Ascending aorta (tissue), 2 donors: ENCODE measurements at regions not wholly inside any gene's neighbourhood (a gene's known extent, or its start where the extent isn't known, plus 50 kb on each side); places are given as distances from the start of the nearest gene placed in this dataset.
A peak's percentile ranks its signal among the peaks of the same experiment; 100 is the strongest.

Experiments used
- DNase-seq, 2 donors: peaks; one replicate each; pipeline ENCODE4 v3.0.0-alpha.2; 2019; ENCODE audit warnings: low spot score in 2 of 2
- H3K27ac ChIP-seq, 2 donors: fragments of 200-600 bp; sonication (generic); one replicate each; pipeline ENCODE4 v1.5.1; 2016 to 2017; ENCODE audit warnings: mild to moderate bottlenecking in 1 of 2
- H3K27me3 ChIP-seq: fragments of 200-600 bp; sonication (generic); one replicate; pipeline ENCODE4 v1.5.1; 2017
- H3K36me3 ChIP-seq, 2 donors: fragments of 200-600 bp; sonication (generic); one replicate each; pipeline ENCODE4 v1.5.1; 2016
- H3K4me1 ChIP-seq, 2 donors: fragments of 200-600 bp; sonication (generic); one replicate each; pipeline ENCODE4 v1.5.1; 2016 to 2017; ENCODE audit warnings: mild to moderate bottlenecking in 1 of 2
- H3K4me3 ChIP-seq, 2 donors: fragments of 200-600 bp; sonication (generic); one replicate each; pipeline ENCODE4 v1.5.1; 2016 to 2017; ENCODE audit warnings: mild to moderate bottlenecking in 1 of 2
- H3K9me3 ChIP-seq, 2 donors: fragments of 200-600 bp; sonication (generic); one replicate each; pipeline ENCODE4 v1.5.1; 2016
- intact Hi-C: fragments of 100-400 bp; cut with DNase I; formaldehyde crosslinking; loops from one replicate; pipeline ENCODE4 v1.15.1; 2023
- TF ChIP-seq, protein P1 (sequence below), 3 experiments: fragments of 200-600 bp in 2 of 3; fragments of 450-650 bp in 1 of 3; sonication (generic) in 2 of 3; IDR thresholded peaks; one replicate each; pipeline ENCODE4 v1.5.1; 2016 to 2019; ENCODE audit warnings: antibody characterized with exemption in 3 of 3, mild to moderate bottlenecking in 1 of 3, moderate library complexity in 1 of 3

DNA sequence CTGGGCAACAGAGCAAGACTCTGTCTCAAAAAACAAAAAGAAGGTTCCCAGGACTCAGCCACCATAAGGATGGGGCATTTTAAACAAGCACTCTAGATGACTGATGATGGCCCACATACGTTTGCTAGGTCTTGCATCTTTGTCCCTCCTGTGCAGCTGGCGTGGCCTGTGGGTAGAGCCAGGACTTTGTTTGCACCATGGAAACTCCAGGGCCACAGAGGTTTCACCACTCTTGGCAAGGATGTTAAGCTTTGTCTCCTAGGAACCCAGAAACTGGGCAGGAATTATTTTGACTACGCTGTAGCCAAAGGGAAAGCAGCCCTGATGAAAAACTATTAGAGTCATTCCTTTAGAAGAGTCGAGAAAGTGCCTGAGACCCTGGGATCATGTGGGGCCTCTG is 54.1 kb upstream of the CALM2 start:
- Histone ChIP-seq H3K9me3 (no peaks in the 10 kb centered on the region), H3K27ac (peak overlapping the region; percentile 74 to 75), H3K4me1 (peaks cover 0 to 11% of the 10 kb centered on the region in 2 donors), H3K27me3 (no peaks in the 10 kb centered on the region), H3K36me3 (no peaks in the 10 kb centered on the region), H3K4me3 (no peak overlapping the region)
- intact Hi-C loops: loop anchor here (2.0 kb wide), 1 partner anchor 44 kb away; no protein-coding TSS in a partner anchor
- TF ChIP-seq, protein P1, sequence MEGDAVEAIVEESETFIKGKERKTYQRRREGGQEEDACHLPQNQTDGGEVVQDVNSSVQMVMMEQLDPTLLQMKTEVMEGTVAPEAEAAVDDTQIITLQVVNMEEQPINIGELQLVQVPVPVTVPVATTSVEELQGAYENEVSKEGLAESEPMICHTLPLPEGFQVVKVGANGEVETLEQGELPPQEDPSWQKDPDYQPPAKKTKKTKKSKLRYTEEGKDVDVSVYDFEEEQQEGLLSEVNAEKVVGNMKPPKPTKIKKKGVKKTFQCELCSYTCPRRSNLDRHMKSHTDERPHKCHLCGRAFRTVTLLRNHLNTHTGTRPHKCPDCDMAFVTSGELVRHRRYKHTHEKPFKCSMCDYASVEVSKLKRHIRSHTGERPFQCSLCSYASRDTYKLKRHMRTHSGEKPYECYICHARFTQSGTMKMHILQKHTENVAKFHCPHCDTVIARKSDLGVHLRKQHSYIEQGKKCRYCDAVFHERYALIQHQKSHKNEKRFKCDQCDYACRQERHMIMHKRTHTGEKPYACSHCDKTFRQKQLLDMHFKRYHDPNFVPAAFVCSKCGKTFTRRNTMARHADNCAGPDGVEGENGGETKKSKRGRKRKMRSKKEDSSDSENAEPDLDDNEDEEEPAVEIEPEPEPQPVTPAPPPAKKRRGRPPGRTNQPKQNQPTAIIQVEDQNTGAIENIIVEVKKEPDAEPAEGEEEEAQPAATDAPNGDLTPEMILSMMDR (IDR thresholded peaks at IDR 0.05): no peak
- peak; percentile 38 to 88 for DNase-seq

DNA sequence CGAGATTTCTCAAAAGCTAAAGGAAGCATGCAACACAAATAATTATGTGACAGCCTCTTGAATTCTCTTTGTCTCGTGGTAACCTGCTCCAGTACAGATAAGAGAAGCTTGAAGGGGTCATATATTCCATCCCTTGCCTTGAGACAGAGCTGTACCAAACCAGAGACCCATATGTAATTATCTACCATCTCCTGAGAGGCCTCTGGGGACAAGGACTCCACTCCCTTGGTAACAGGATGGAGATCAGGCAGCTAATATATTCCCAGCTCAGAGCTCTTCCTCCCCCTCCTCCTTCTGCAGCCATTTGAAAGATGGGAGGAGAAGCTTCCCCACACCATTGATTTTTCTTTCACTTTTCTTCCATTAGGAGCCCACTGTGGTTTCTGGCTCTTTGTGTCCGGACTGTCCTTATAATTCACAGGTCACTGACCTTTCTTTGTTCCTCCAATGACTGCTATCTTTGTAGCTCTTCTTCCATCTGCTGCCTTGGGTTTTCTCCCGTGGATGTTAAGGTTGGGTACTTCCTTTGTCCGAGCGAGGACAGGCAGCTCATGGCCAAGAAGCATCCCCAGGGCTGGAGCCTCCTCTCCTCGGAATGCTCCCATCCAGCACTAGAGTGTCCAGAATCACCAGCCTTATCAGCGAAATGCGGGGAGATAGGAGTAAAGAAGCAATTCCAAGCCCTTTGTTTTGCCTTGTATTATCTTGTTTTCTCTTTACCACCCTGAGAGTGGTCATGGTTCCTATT is 51.4 kb upstream of the CALM2 start:
- H3K27ac ChIP-seq: no peak overlapping the region
- H3K36me3 ChIP-seq: no peaks in the 10 kb centered on the region
- DNase-seq: no peak
- H3K27me3 ChIP-seq: no peaks in the 10 kb centered on the region
- intact Hi-C loops: no loop called here
- TF ChIP-seq, protein P1 (IDR thresholded peaks at IDR 0.05): no peak
- H3K9me3 ChIP-seq: no peaks in the 10 kb centered on the region
- H3K4me3 ChIP-seq: no peak overlapping the region
- peaks cover 0 to 17% of the 10 kb centered on the region in 2 donors for H3K4me1 ChIP-seq

DNA sequence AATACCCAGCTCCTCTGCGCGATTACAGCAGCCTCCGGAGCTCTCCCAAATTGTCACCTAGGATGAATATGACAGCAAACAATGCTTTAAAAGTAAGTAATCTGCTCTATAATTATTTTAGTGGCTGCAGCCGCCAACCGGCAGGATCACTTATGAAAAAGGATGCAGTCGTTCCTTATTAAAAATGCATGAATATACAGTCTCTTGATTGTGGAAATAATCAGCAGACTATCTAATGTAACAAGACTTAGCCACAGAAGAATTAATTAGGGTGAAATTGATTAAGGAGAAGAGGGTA is 50.6 kb upstream of the CALM2 start:
- Histone ChIP-seq H3K4me1 (peaks cover 0 to 17% of the 10 kb centered on the region in 2 donors), H3K36me3 (no peaks in the 10 kb centered on the region), H3K27ac (no peak overlapping the region), H3K4me3 (no peak overlapping the region), H3K27me3 (no peaks in the 10 kb centered on the region), H3K9me3 (no peaks in the 10 kb centered on the region)
- intact Hi-C loops: no loop called here
- TF ChIP-seq, protein P1 (IDR thresholded peaks at IDR 0.05): no peak
- DNase-seq: no peak

DNA sequence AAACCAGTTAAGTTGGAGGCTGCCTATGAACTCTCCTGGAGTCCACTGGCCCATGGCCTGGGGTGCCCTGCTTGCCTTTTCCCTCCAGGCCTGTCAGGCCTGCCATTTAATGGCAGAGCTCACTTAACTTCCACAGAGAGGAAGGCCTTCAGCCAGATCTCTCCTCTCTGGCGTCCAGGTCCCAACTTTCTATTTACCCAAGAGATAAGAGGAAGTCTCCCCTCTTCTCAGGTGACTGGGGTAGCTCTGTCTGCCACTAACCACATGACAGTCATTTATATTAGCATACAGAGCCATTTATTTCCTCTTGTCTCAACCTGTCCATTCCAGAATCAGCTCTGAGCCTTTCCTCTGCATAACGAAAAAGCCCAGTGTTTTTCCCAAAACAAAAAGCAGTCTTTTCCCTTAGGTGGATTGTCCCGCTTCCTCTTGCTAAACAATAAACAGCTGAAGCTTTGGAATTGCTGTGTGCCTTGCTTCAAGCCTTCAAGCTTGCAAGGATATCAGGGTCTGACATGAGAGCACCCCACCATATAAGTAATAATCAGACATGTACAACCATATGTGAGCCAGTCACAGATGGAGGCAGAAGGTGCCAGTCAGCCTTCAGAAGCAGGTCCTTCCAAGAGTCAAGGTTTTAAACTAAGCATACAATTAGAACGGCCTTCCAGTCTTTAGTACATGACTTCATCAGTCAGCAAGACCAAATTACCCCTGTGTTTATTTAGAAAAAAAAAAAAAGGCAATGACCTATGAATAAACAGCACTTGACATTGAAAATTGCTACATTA is 50.0 kb upstream of the CALM2 start:
- no peaks in the 10 kb centered on the region for H3K9me3 ChIP-seq
- H3K4me1 ChIP-seq: peaks cover 0 to 17% of the 10 kb centered on the region in 2 donors
- H3K4me3 ChIP-seq: no peak overlapping the region
- TF ChIP-seq, protein P1 (IDR thresholded peaks at IDR 0.05): no peak
- H3K27ac ChIP-seq: no peak overlapping the region
- intact Hi-C loops: no loop called here
- H3K36me3 ChIP-seq: no peaks in the 10 kb centered on the region
- H3K27me3 ChIP-seq: no peaks in the 10 kb centered on the region
- DNase-seq: no peak
